Adrenal gland (tissue), 5 donors: ENCODE measurements at regions not wholly inside any gene's neighbourhood (a gene's known extent, or its start where the extent isn't known, plus 50 kb on each side); places are given as distances from the start of the nearest gene placed in this dataset.

Experiments used
- CTCF ChIP-seq, 6 experiments: fragments of 450-650 bp in 4 of 6; fragments of 200-600 bp in 2 of 6; sonication (generic) in 1 of 6; IDR thresholded peaks; 1 replicate in 5 of 6; 2 replicates in 1 of 6; pipeline versions ENCODE4 v1.5.1 to v1.8.0; 2016 to 2021; ENCODE audit warnings: antibody characterized with exemption in 6 of 6, mild to moderate bottlenecking in 2 of 6, moderate library complexity in 1 of 6
- POLR2A ChIP-seq, 2 donors: fragments of 450-650 bp; IDR thresholded peaks; one replicate each; pipeline ENCODE4 v1.6.1; 2017; ENCODE audit warnings: antibody characterized with exemption in 2 of 2, mild to moderate bottlenecking in 2 of 2, moderate library complexity in 1 of 2
- donor health status: DM: no; HTN: no; CAD: no.

DNA sequence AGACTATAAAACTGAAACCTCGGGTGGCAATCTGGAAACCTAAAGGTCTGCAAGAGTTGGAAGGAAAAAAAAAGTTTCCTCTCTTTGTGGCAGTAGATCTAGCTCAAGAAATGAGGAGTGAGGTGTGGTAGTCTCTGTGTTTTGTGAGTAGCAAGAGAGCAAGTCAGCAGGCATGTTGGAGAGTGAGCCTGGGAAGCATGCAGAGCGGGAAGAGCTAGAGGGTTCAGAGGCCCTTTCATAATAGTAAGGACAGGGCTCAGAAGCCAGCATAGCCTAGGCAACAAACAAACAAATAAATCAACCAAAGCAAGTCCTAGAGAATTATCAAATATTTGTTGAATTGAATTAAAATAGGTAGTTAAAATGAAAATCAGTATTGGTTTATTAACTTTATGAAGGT lies 189.7 kb upstream of the CBLB start:
- TF ChIP-seq CTCF (IDR thresholded peaks at IDR 0.05) (no peak), POLR2A (IDR thresholded peaks at IDR 0.05) (no peak)
